GM19395 (cell line): ENCODE measurements at regions not wholly inside any gene's neighbourhood (a gene's known extent, or its start where the extent isn't known, plus 50 kb on each side); places are given as distances from the start of the nearest gene placed in this dataset.
"Not testable (repeated sequence)": the region's sequence is repeated elsewhere in the genome, so short reads cannot be mapped to it uniquely, and the experiment has no call there.

ENCODE experiments used
- ATAC-seq: cut with Tn5 transposase; IDR thresholded peaks from one replicate; pipeline ENCODE4 v1.9.1; 2021; ENCODE audit warnings: mild to moderate bottlenecking, moderate library complexity; ENCODE audit not compliant: unreplicated experiment

DNA sequence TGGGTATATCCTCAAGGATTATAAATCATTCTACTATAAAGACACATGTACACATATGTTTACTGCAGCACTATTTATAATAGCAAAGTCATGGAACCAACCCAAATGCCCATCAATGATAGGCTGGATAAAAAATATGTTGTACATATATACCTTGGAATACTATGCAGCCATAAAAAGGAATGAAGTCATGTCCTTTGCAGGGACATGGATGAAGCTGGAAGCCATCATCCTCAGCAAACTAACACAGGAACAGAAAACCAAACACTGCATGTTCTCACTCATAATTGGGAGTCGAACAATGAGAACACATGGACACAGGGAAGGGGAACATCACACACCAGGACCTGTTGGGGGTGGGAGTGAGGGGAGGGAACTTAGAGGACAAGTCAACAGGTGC, 715.0 kb upstream of the ADGRB3 start:
- not testable (repeated sequence) for ATAC-seq

- no peak for ATAC-seq
Observed at GRCh38 chr6:67916399-67916798, 718.7 kb upstream of the ADGRB3 start.

GRCh38 chr6:67914419-67914818, 720.7 kb upstream of the ADGRB3 start:
- ATAC-seq, result no peak

- ATAC-seq, result no peak
Observed at GRCh38 chr6:67909354-67909753, 725.7 kb upstream of the ADGRB3 start.

- ATAC-seq, result no peak
Observed at GRCh38 chr6:67908379-67908778, 726.7 kb upstream of the ADGRB3 start.

- not testable (repeated sequence) for ATAC-seq
Observed at GRCh38 chr6:67904735-67905134, 730.3 kb upstream of the ADGRB3 start.

- ATAC-seq, result no peak
Observed at GRCh38 chr6:67898875-67899274, 736.2 kb upstream of the ADGRB3 start.

- no peak for ATAC-seq
Observed at GRCh38 chr6:67897998-67898607, 737.0 kb upstream of the ADGRB3 start.

DNA sequence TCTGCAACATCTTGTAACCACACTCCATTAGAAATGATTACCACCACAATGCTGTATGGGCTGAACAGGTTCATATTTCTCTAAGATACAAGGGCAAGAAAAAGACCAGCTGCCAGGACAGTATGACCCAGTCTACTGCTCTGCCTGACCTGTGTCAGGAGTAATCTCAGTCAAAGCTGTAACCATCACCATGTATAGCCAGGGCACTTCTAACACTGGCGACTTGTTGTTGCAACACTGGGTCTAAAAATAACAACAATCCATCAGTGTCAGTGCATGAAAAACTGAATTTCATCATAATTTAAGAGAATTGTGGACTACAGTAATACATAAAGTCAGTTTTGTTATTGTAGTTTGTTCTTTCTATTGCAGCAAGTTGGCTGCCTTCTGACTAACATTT, 738.6 kb upstream of the ADGRB3 start:
- ATAC-seq, result no peak

DNA sequence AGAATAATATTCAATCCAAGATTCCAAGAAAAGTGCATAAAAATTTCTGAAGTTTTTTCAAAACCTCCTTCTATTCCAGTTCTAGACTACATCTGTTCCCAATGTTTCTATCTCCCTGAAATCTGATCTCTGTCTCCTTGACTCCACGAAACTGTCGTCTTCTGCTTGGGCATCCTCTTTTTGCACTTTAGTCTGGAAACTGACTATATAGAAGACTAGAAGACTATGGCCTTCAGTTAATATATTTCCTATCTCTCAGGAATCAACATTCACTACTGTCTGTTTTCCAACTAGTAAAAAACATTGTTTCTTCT, 745.4 kb upstream of the ADGRB3 start:
- ATAC-seq, result no peak

GRCh38 chr6:67888886-67889681, 746.0 kb upstream of the ADGRB3 start:
- ATAC-seq, result peak; percentile 69

GRCh38 chr6:67888546-67888885, 746.6 kb upstream of the ADGRB3 start:
- no peak for ATAC-seq

GRCh38 chr6:67887747-67888545, 747.1 kb upstream of the ADGRB3 start:
- ATAC-seq, result no peak

- ATAC-seq, result no peak
Observed at GRCh38 chr6:67887419-67887746, 747.7 kb upstream of the ADGRB3 start.

DNA sequence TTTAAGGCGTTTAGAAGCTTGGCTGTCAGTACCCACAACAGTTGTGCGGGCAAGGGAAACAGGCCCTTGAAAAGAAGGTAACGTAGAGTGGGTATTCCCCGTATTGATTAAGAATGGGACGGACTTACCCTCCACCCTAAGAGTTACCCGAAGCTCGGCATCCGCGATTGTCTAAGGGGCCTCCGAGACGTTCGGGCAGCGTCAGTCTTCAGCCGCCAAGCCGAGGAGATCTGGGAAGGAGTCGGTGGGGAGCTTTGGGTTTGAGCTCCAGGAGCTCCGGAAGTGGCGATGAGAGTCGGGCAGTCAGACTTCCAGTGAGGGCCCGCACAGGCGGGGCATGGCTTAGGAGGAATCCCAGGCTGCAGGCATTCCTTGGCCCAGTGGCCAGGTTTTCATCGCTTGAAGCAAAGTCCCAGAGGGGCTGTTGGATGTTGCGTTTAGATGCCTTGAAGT, 748.2 kb upstream of the ADGRB3 start:
- no peak for ATAC-seq

DNA sequence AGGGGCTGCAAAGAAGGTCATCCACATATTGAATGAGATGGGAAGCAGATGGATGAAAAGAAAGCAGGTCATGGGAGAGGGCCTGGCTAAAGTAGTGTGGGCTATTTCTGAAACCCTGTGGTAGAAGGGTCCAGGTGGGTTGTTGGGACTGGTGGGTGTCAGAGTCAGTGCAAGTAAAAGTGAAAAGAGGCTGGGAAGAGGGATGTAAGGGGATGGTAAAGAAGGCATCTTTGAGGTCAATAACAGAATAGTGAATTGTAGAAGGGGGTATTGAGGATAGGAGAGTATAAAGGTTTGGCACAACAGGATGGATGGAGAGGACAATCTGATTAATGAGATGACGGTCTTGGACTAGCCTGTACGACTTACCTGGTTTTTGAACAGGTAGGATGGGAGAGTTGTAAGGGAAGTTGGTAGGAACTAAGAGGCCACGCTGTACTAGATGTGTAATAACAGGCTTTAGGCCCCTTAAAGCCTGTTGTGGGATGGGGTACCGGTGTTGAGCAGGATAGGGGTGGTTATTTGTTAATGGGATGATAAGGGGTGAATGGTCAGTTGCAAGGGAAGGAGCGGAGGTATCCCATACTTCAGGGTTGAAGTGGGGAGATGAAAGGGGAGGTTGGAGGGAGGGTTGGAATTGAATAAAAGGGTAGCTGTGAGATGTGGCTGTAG, 748.9 kb upstream of the ADGRB3 start:
- ATAC-seq, result no peak

DNA sequence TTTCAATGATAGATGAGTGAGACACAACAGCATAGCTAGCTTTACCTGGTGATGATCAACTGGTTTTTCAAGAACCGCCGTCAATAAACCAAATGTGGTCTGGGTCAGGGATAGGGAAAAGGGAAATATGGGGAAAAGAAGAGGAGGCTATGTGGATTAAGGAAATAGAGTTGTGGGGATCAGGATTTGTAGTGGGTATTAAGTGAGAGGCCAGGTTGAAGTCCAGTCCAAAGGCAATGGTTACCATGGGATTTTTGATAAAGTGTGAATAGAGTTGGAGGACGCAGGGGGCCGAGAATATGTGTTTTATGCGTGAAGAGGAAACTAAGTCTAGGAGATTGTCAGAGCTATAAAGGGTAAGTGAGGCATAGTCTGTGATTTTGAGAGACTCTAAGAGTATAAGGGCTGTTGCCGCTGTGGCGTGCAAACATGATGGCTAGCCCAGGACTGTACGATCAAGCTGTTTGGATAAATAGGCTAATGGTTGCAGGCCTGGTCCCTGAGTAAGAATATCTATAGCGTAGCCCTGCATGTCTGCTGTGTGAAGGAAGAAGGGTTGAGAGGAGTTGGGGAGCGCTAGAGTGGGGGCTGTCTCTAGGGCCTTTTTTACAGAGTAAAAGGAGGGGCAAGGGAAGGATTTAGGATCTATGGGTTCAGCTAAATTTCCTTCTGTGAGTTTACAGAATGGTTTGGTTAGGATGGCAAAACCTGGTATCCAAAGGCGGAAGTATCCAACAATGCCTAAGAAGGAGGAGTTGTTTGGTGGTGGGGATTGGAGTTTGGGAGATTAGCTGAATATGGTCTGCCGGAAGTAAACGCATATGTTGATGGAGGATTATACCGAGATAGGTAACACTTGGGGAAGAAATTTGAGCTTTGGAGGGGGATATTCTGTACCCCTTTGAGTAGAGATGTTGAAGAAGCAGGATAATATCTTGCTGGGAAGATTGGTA, 749.7 kb upstream of the ADGRB3 start:
- no peak for ATAC-seq

DNA sequence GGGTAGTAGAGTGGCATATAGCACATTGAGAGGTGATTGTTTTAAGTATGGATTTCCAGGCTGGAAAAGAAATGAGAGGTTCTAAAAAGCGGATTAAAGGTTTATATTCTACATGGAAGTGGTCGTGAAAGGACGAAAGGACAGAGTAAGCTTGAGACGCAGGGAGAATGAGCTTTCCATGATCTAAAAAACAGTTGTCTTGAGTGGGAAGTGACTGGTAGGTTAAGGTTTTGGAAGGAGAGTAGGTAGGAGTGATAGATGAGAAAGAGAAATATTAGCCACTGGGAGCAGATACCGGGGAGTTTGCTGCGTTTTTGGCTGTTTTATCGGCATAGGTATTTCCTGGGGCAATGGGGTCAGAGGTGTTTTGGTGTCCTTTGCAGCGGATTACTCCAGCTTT, 750.6 kb upstream of the ADGRB3 start:
- no peak for ATAC-seq

- ATAC-seq, result no peak
Observed at GRCh38 chr6:67883500-67884366, 751.3 kb upstream of the ADGRB3 start.
